ENCODE measurements at regions not wholly inside any gene's neighbourhood (a gene's known extent, or its start where the extent isn't known, plus 50 kb on each side); places are given as distances from the start of the nearest gene placed in this dataset.

DNA sequence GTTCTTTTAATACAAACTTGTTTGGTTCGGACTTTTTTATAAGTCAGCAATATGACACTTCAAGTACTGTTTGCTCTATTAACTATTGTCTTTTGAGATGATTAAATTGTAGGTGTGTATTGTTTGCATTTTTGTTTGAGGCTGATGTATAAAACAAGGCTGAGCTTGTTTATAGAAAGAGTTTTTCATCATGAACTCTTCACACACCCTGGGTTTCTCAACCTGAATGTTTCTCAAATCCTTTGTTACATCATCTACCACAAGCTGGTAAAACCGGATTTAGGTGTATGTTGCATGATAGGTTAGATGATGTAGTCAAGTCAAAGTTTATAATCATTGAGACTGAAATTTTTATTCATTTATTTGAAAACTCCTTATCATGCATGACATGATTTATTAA is 335.2 kb upstream of the LRATD1 start:
- TF ChIP-seq, protein P1, sequence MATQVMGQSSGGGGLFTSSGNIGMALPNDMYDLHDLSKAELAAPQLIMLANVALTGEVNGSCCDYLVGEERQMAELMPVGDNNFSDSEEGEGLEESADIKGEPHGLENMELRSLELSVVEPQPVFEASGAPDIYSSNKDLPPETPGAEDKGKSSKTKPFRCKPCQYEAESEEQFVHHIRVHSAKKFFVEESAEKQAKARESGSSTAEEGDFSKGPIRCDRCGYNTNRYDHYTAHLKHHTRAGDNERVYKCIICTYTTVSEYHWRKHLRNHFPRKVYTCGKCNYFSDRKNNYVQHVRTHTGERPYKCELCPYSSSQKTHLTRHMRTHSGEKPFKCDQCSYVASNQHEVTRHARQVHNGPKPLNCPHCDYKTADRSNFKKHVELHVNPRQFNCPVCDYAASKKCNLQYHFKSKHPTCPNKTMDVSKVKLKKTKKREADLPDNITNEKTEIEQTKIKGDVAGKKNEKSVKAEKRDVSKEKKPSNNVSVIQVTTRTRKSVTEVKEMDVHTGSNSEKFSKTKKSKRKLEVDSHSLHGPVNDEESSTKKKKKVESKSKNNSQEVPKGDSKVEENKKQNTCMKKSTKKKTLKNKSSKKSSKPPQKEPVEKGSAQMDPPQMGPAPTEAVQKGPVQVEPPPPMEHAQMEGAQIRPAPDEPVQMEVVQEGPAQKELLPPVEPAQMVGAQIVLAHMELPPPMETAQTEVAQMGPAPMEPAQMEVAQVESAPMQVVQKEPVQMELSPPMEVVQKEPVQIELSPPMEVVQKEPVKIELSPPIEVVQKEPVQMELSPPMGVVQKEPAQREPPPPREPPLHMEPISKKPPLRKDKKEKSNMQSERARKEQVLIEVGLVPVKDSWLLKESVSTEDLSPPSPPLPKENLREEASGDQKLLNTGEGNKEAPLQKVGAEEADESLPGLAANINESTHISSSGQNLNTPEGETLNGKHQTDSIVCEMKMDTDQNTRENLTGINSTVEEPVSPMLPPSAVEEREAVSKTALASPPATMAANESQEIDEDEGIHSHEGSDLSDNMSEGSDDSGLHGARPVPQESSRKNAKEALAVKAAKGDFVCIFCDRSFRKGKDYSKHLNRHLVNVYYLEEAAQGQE (IDR thresholded peaks at IDR 0.05; ENCODE audit: low read depth): no peak
- no peak for TF ChIP-seq EP300 (IDR thresholded peaks at IDR 0.05; ENCODE audit: borderline replicate concordance)
- TF ChIP-seq, protein P2, sequence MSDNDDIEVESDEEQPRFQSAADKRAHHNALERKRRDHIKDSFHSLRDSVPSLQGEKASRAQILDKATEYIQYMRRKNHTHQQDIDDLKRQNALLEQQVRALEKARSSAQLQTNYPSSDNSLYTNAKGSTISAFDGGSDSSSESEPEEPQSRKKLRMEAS (IDR thresholded peaks at IDR 0.05): no peak
- TF ChIP-seq RAD21 (IDR thresholded peaks at IDR 0.05; ENCODE audit: low read depth): no peak
- TF ChIP-seq CREB1 (IDR thresholded peaks at IDR 0.05; ENCODE audit: low read depth): no peak
- TF ChIP-seq TCF12 (IDR thresholded peaks at IDR 0.05; ENCODE audit: low read depth): no peak
- no peak for TF ChIP-seq CEBPB (IDR thresholded peaks at IDR 0.05)
- TF ChIP-seq NFIC (IDR thresholded peaks at IDR 0.05): no peak
- no peak for TF ChIP-seq TAF1 (IDR thresholded peaks at IDR 0.05; ENCODE audit: low read depth)

Data from Ishikawa (cell line).